OCI-LY7 (cell line): ENCODE measurements at regions not wholly inside any gene's neighbourhood (a gene's known extent, or its start where the extent isn't known, plus 50 kb on each side); places are given as distances from the start of the nearest gene placed in this dataset.

ENCODE experiments used
- EZH2phosphoT487 ChIP-seq: fragments of 200-600 bp; sonication (generic); IDR thresholded peaks from 2 replicates; pipeline ENCODE4 v1.6.1; 2018; ENCODE audit warnings: low read depth, borderline replicate concordance, mild to moderate bottlenecking, mixed run types, antibody characterized with exemption, low read length, moderate library complexity, mixed read lengths
- TF ChIP-seq, protein P1 (sequence below): fragments of 200-600 bp; sonication (generic); conservative IDR thresholded peaks from 2 replicates; pipeline ENCODE4 v1.5.1; 2014; ENCODE audit warnings: mild to moderate bottlenecking, antibody characterized with exemption, low read length, moderate library complexity, mixed read lengths

DNA sequence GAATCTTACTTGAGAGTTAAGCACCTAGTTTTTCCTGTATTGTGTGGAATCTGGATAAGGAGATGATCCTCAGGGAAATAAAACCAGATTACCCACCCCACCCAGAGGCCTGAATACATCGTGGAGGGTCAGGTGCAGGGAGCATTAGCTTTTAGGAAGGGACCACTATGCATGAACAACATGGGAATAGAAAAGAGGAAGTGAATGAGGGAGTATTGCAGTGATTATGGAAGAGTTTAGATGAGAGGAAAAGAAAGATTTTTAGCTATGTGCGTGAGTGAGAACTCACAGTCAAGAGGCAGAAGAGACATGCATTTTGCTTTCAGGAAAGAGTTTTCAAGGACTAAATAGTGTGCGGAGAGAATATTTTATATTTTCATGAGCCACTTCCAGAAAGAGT lies 222.3 kb upstream of the S100G start:
- TF ChIP-seq, protein P1, sequence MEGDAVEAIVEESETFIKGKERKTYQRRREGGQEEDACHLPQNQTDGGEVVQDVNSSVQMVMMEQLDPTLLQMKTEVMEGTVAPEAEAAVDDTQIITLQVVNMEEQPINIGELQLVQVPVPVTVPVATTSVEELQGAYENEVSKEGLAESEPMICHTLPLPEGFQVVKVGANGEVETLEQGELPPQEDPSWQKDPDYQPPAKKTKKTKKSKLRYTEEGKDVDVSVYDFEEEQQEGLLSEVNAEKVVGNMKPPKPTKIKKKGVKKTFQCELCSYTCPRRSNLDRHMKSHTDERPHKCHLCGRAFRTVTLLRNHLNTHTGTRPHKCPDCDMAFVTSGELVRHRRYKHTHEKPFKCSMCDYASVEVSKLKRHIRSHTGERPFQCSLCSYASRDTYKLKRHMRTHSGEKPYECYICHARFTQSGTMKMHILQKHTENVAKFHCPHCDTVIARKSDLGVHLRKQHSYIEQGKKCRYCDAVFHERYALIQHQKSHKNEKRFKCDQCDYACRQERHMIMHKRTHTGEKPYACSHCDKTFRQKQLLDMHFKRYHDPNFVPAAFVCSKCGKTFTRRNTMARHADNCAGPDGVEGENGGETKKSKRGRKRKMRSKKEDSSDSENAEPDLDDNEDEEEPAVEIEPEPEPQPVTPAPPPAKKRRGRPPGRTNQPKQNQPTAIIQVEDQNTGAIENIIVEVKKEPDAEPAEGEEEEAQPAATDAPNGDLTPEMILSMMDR: no peak
- TF ChIP-seq EZH2phosphoT487: no peak
